ENCODE measurements at regions not wholly inside any gene's neighbourhood (a gene's known extent, or its start where the extent isn't known, plus 50 kb on each side); places are given as distances from the start of the nearest gene placed in this dataset.
A peak's percentile ranks its signal among the peaks of the same experiment; 100 is the strongest.

DNA sequence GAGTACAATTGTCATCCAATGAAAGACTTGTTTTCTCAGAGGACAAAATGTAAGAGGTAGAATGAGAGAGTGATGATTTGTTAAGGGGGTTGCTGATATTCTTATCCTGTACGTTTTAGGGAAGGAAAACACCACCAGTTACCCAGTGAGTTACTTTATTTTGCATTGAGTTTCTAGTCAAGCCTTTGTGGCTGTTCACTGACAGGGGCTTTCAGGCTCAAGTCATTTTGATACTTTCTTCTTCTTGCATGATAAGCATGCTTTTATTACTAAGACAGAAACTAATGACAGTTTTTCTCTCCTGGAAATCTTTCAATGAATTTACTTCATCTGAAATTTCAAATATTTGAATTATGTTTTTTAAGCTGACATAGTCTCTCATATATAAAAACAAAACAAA, 710.2 kb upstream of the POM121L12 start:
- no peak for DNase-seq

DNA sequence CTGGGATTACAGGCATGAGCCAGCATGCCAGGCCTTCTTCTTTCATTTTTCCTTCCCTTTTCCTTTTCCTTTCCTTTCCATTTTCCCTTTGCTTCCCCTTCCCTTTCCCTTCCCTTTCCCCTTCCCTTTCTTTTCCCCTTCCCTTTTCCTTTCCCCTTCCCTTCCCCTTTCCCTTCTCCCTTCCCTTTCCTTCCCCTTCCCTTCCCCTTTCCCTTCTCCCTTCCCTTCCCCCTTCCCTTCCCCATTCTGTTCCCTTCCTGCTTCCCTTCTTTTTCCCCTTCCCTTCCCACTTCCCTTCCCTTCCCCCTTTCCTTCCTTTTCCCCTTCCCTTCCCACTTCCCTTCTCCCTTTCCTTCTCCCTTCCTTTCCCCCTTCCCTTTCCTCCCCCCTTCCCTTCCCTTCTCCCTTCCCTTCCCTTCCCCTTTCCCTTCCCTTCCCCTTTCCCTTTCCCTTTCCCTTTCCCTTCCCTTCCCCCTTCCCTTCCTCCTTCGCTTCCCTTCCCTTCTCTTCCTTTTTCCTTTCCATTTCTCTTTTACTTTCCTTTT, 712.2 kb upstream of the POM121L12 start:
- no peak for DNase-seq

DNA sequence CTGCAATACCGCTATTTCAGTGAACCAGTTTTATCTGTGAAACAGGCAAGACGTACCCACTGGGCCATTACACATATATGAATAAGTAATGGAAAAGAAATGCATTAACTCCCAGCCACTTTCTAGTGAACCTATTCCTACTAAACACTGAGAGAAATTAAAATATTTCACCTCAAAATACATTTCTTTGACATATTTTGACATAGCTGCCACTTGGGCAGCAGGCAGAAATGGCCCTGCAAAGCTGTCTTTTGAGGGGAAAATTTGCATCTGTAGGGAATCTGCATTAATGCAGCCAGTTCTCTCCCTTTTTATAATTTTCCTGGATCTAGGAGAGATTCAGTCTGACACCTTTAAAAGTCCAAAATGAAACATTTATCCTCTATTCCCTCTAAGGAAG, 714.8 kb upstream of the POM121L12 start:
- DNase-seq = no peak

DNA sequence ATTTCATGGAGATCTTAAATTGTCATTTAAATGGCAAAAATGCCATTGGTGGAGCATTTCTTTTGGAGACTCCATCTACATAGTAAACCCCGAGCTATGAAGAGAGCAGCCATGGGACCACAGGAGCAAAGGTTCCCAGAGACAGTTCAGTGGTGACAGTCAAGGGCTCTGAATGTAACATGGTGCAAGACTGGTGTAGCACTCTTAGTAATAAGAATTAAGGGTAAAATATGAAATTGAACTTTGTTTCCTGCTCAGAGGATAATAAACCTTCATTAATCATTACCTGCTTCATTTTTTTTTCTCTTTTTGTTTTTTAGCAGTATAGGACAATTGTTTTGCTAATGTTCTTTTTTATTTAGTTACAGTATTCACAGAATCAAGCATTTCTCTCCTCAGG, 717.5 kb upstream of the POM121L12 start:
- DNase-seq = no peak

DNA sequence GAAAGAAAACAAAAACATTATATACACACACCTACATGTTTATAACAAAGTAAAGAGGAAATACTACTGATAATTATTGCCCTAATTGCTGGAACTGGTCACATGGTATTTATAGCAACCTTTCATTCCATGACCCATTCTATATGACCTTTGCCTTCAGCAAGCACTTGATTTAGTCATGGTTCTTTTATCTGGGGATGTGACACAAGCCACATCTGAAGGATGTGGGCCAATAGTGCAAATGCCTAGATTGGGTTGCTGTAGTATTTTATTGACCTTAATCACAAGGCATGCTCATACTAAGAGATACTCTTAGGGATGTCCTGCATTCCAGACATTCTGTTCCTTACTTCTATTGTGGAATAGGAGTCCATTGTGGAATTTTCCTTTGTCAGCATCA, 723.5 kb upstream of the POM121L12 start:
- no peak for DNase-seq

DNA sequence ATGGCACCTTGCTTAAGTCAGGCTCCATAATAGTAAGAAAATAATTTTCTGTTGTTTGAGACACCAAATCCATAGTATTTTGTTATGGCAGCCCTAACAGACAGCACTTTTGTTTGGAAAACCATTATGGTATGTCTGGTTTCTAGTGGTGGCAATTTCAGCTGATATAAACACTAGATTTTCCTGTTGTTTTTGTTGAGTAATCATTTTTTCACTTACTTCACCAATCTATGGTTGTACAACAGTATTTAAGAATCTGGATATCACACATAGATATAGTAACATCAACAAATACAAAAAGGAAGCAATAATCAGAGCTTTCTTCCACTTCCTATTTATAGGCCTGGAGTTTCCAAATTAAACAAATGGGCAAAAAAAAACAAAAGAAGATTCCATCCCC, 725.8 kb upstream of the POM121L12 start:
- DNase-seq = no peak

DNA sequence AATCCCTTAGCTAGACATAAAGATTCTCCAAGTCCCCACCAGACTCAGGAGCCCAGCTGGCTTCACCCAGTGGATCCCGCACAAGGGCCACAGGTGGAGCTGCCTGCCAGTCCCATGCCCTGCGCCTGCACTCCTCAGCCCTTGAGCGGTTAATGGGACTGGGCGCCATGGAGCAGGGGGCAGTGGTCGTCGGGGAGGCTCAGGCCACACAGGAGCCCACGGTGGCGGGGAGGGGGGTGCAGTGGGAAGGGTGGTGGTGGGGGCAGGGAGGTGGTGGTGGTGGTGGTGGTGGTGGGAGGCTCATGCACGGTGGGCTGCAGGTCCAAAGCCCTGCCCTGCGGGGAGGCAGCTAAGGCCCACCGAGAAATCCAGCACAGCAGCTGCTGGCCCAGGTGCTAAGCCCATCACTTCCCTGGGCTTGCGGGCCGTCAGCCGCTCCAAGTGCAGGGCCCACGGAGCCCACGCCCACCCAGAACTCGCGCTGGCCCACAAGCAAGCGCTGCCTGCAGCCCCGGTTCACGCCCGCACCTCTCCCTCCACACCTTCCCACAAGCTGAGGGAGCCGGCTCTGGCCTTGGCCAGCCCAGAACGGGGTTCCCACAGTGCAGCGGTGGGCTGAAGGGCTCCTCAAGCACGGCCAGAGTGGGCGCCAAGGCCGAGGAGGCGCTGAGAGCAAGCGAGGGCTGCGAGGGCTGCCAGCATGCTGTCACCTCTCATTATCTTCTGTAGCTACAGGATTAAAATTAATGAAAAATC, 732.5 kb upstream of the POM121L12 start:
- no peak for DNase-seq

DNA sequence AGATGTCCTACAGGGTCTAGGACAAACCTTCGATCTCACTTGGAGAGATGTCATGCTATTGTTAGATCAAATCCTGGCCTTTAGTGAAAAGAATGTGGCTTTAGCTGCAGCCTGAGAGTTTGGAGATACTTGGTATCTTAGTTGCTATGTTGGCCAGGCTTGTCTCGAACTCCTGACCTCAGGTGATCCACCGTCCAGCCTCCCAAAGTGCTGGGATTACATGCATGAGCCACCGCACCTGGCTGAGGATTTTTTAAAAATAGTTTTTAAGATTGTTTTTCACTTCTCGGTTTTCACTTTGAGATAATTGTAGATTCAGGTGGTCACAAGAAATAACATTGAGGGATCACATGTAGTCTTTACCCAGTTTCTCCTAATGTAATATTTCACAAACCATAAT, 738.3 kb upstream of the POM121L12 start:
- DNase-seq = no peak

DNA sequence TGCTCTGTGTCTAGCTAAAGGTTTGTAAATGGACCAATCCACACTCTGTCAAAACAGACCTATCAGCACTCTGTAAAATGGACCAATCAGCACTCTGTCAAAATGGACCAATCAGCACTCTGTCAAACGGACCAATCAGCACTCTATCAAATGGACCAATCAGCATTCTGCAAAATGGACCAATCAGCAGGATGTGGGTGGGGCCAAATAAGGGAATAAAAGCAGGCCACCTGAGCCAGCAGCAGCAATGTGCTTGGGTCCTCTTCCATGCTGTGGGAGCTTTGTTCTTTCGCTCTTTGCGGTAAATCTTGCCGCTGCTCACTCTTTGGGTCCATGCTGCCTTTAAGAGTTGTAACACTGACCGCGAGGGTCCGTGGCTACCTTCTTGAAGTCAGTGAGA, 740.5 kb upstream of the POM121L12 start:
- DNase-seq = no peak

DNA sequence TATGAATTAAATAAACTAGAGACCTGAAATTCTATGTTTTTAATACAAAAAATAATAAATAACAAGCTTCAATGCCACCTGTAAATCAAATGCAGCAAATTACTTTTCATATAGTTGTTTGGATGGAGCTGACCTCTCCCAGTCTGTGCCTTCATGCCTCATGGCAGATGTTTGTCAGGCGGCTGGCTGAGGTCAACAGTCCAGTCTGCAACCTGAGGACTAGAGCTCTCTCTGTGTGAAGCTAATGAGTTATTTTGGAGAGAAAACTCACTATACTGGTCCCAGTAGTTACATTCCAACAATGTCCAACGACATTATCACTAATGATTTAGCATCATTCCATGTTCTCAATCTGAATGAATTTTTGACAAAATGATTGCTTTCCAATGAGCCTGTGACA, 746.2 kb upstream of the POM121L12 start:
- no peak for DNase-seq

DNA sequence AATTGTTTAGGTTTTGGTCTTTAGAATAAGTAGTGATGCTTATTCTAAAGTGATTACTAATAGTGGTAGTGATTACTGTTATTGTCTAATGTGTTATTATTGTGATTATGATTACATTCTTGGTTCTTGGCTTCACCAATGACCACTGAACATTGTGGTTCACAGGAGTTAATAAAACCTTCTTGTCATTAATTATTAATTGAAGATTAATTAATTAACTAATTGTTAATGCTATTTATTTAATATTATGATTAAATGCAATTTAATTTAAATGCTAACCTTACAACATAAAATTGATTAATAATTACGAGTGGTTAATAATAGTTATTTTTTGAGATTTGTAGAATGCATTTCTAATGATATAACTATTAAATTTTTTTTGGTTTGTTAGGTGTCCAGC, 747.7 kb upstream of the POM121L12 start:
- no peak for DNase-seq

DNA sequence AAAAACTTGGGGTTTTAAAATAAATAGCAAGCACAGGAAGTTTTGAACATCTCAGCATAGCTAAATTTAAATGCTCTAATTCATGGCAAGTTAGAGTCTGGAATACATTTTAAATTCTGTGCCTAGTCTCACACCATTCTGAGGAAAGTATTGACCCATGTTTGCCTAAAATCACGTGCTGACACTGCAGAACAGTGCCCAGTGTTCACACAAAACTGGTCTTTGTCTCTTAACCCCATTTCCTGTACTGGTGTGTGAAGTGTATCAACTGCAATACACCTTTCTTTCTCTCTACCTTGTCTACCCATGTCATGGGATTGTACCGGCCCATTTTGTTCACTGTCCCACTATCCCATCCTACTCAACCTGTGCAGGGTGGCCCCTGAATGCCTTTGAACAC, 749.7 kb upstream of the POM121L12 start:
- no peak for DNase-seq

DNA sequence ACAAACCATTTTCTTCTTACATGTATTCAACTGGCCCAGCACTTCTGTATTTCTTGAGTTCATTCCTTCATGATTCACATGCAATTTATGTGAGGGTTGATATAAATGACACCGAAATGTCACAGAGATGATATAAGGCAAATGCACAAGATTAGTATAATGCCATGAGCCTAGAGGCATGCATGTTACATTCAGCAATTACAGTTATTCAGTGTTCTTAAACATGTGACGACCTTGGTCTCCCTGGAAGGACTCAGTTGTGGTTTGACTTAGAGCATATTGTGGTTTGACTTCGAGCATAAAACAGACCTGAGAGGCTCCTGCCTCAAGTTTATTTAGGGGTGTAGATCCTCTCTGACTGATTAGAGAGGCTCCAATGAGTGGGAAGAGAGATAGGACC, 752.1 kb upstream of the POM121L12 start:
- no peak for DNase-seq

DNA sequence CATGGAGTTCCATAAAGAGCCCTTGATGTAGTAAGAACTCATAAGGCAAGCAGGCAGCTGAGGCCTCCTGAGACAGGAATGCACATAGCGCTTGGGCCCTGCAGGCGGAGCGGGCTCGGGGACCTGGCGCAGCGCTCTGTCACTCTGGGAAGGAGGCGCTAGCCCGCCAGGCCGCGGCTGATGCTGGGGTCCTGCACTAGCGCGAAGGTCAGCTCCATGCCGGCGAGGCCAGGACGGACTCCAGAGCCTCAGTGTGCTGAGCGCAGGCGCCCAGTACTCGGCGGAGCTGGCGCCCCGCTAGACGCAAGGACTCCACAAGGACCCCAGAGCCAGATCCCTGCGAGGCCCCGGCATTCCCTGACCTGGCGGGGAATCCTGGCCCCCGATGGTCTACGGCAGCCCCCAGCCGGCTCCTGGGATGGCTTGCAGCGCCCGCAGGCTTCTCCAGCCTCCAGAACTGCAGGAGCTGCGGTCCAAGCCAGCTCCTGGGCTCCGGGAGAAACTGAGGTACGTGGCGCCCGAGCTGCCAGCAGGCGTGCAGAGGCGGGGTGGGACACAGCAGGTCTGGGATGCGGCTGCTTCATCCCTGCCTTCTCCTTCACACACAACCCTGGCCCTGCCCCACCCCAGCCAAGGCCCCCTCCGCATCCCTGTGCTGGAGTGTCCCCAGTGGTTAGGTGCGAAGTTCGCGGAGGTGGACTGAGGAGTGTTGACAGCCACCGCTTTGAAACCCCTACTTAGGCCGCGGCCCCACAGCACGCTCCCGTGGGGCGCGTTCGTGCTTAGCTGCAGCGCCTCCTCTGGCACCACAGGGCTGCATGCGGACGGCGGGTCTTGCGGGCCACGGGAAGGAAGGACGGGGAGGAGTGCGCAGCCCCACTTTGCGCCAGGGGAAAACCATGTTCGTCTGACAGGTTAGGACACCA, 761.5 kb upstream of the POM121L12 start:
- peak; percentile 50 for DNase-seq

DNA sequence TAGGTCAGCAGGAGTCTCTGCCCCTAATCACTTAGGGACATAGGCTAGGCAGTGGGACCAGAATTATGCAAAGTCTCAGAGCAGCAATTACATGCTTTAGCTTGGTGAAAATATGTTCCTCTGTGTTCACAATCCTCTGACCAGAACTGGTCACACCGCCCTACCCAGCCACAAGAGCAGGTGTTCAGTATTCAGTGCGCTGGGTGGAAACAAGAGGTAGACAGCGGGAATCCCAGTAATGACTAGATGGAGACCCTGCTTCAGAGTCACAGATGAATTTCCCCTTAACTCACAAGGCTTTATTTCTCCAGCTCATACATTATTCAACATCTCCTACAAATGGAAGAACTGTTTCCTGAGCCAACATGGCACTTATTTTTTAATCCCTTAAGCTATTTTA, 763.7 kb upstream of the POM121L12 start:
- DNase-seq = no peak

DNA sequence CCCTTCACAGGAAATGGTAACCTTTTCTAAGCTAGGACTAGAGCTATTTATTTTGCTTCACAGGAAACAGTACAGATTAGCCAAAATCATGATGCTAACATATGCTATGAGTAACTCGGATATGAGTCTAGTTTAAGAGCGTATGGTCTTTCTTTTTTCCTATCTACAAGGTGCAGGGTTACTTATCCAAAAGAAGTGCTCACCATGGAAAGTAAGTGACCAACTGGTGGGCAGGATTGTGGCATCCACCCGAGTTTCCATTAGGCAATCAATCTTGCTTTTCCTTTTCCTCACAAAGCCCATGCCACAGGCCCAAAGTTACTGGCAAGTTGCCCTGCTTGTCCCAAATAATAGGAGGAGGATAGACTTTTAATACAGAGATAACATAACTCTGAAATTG, 765.1 kb upstream of the POM121L12 start:
- no peak for DNase-seq

DNA sequence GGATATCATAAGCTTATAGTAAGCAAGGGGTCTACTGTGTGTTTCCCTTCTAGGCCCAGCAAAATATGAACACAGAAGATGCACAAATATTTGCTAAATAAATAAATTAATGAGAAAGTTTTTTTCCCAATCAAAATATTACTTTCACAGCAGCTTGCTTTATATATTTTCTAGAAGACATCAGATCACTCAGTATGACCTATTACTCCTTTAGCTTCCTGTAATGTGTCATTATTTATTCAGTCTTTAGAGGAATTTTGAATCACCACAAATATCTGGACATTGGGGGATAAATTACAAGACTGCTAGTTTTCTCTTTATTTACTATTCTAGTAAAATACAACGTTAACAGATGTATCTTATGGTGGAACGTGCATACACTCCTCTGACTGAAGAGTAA, 765.8 kb upstream of the POM121L12 start:
- DNase-seq = no peak

DNA sequence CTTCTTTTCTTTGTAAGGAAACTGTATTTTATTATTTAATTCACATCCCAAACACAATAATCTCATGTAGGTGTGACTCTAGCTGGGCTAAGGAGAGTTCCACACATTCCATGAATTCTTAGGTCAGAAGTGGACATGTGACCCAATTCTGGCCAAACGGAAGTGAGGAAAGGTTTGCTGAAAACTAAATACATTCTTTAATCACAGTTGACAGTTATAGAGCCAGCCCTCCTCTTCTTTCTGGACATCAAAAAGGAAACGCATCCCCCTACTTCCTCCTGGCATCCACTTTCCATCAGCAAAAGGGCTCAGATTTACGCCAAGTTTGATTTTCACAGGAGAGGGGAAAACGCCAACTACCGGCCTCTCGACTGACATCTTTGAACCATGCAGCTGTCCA, 774.4 kb upstream of the POM121L12 start:
- no peak for DNase-seq

DNA sequence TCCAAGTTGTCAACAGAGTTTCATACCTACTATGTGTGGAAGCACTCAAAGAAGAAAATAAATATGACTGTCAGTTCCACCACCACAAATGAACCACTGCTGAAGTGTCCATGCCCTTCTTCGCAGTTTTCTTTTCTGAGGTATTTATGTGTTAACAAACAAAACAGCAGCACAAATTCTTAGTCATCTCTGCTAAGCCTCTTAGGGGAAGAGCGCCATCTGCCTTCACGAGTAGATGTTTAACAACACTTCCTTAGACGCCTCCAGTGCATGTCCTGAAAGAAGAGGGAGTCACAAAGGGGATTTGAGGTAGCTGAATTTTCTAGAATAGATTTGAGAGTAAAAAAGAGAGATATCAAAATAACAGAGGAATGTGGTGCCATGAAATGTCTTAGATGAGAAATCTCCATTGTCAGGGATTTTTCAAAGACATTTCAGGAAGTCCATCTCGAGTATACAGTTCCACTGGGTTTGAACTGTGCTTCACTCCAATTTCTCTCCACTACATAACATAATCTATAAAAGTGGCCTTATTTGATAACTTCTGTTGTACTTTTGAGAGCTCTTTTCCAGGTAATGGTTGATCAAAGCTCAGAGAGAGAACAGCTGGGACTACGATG, 775.3 kb upstream of the POM121L12 start:
- DNase-seq = no peak

DNA sequence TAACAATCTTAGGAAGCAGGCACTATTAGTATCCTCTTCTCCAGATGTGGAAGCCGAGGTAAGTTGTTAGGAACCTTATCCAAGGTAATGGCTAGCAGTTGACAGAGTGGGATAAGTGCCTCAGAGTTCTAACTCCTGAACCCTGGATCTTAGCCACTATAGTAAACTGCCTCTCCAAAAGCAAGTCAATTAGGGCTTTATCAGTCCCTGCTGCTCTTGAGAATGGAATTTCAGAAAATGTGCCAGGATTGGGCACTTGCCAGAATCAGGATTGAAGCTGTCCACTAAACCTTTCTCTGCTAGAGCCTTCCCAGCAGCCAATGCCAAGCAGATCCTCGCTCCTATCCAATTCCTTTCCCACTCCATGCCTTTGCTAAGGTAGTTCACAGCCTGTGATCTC, 777.5 kb upstream of the POM121L12 start:
- no peak for DNase-seq

DNA sequence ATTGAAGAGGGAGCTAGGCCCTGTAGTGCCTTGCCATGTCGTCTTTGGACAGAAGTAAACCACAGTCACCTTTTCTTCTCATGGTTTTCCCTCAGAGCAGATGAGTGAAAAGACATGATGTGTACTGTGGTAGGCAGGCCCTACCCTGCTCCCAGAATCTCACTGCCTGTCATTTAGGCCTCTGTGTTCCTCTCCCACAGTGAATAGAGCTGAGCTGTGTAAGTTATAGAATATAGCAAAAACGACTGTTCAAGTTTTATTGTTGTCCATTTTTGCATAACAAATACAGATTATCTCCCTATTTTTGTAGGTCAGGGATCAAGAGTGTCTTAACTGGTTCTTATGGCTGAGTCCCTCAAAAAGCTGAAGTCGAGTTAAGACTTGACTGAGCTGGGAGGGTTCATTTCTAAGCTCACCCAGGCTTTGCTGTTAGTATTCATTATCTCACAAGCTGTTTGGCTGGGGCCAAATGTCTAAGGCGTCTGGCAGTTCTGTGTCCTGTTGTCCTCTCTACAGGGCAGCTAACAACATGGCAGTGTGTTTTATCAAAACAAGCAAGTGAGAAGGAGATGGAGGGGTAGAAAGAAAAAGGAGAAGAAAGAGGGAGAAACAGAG, 780.9 kb upstream of the POM121L12 start:
- DNase-seq = no peak

DNA sequence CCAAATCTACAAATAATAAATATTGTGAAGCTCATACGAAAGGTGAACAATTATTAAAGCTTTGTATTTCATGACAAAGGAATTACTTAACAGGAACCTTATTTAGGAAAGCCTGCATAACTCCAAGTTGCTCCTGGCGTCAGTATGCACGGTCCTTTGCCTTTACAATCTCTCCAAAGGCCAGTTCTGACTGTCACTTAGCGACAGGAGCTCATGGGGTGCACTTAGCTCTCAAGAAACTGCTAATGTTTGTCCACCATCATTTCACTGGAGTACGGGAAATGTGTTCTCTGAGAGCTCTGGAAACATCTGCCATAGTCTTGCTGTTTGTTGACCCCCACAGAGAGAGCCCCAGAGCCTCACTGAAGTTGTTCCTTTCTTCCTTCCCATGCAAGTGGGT, 781.5 kb upstream of the POM121L12 start:
- DNase-seq = no peak

DNA sequence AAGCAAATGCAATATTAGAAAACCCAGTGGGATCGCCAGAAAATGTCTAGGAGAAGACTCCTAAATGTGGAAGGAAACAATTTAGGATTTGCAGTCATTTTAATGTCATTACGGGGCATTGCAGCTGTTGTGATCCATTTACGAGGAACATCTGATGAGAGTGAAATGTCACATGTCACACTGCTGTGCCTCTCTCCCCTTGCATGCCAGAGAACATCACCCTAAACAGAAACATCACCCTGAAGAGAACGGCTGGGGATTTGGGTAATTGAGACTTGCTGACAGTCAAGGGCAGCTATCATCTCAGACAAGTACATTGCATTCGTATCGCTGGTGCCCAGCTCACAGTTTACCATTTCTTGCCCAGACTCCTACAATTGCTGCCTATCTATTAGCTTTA, 785.7 kb upstream of the POM121L12 start:
- DNase-seq = no peak

Data from right forelimb (tissue), 1 donor.